Prostate gland (tissue), 2 donors: ENCODE measurements at regions not wholly inside any gene's neighbourhood (a gene's known extent, or its start where the extent isn't known, plus 50 kb on each side); places are given as distances from the start of the nearest gene placed in this dataset.

Experiments used
- DNase-seq: peaks from one replicate; pipeline ENCODE4 v3.0.0-alpha.2; 2019; ENCODE audit warnings: low spot score
- H3K27ac ChIP-seq, 2 donors: fragments of 200-600 bp; sonication (generic); 2 replicates each; pipeline ENCODE4 v1.5.1; 2017 to 2019
- H3K27me3 ChIP-seq: fragments of 200-600 bp; sonication (generic); replicated peaks from 2 replicates; pipeline ENCODE4 v1.5.1; 2019; ENCODE audit not compliant: insufficient read depth
- H3K36me3 ChIP-seq, 2 donors: fragments of 200-600 bp; sonication (generic); 1 replicate in 1 of 2; 2 replicates in 1 of 2; pipeline versions ENCODE4 v1.5.1 to v1.8.1; 2017 to 2019
- H3K4me1 ChIP-seq: fragments of 200-600 bp; sonication (generic); replicated peaks from 2 replicates; pipeline ENCODE4 v1.5.1; 2019
- H3K4me3 ChIP-seq, 2 donors: fragments of 200-600 bp; sonication (generic); 2 replicates each; pipeline ENCODE4 v1.5.1; 2017 to 2019
- H3K9me3 ChIP-seq: fragments of 200-600 bp; sonication (generic); 2 replicates; pipeline ENCODE4 v1.5.1; 2017
- CTCF ChIP-seq, 4 experiments: fragments of 200-600 bp in 2 of 4; fragments of 450-650 bp in 2 of 4; sonication (generic) in 2 of 4; IDR thresholded peaks; 1 replicate in 3 of 4; 2 replicates in 1 of 4; pipeline ENCODE4 v1.5.1; 2016 to 2019; ENCODE audit warnings: antibody characterized with exemption in 4 of 4, mild to moderate bottlenecking in 2 of 4, moderate library complexity in 2 of 4
- POLR2A ChIP-seq: fragments of 450-650 bp; IDR thresholded peaks from one replicate; pipeline ENCODE4 v1.6.1; 2016; ENCODE audit warnings: antibody characterized with exemption, mild to moderate bottlenecking
- POLR2AphosphoS5 ChIP-seq: sonication (generic); formaldehyde crosslinking; IDR thresholded peaks from one replicate; pipeline ENCODE4 v1.6.1; 2017; ENCODE audit warnings: antibody characterized with exemption
- WGBS: methylation state at CpG from one replicate; pipeline ENCODE4 v1.1.5; 2018; 5-methylcytosine and 5-hydroxymethylcytosine counted together
- intact Hi-C: fragments of 100-400 bp; cut with DNase I; formaldehyde crosslinking; loops from one replicate; pipeline ENCODE4 v1.14.2; 2022

- intact Hi-C loops, result no loop called here
- Histone ChIP-seq H3K4me3 (no peak overlapping the region), H3K27me3 (no peaks in the 10 kb centered on the region), H3K36me3 (no peaks in the 10 kb centered on the region), H3K27ac (no peak overlapping the region), H3K4me1 (no peaks in the 10 kb centered on the region), H3K9me3 (no peaks in the 10 kb centered on the region)
- DNase-seq, result no peak
- WGBS, result 80% methylated on average over 2 of the region's 2 CpGs
- no peak for TF ChIP-seq POLR2AphosphoS5
- TF ChIP-seq POLR2A, result no peak
- no peak for TF ChIP-seq CTCF (IDR thresholded peaks at IDR 0.05)
These were observed 259.0 kb downstream of the ADRA2A start for GRCh38 chr10:111335826-111336225.

- intact Hi-C loops, result no loop called here
- no peaks in the 10 kb centered on the region for H3K36me3 ChIP-seq
- no peaks in the 10 kb centered on the region for H3K27me3 ChIP-seq
- no peaks in the 10 kb centered on the region for H3K4me1 ChIP-seq
- 73% methylated on average over 1 of the region's 1 CpG for WGBS
- H3K27ac ChIP-seq, result no peak overlapping the region
- DNase-seq, result no peak
- H3K9me3 ChIP-seq, result no peaks in the 10 kb centered on the region
- no peak overlapping the region for H3K4me3 ChIP-seq
- TF ChIP-seq CTCF (IDR thresholded peaks at IDR 0.05) (no peak), POLR2AphosphoS5 (no peak), POLR2A (no peak)
These were observed 261.2 kb downstream of the ADRA2A start for GRCh38 chr10:111338035-111338434.

GRCh38 chr10:111338805-111339204 lies 262.0 kb downstream of the ADRA2A start:
- WGBS, result 89% methylated on average over 5 of the region's 5 CpGs
- Histone ChIP-seq H3K9me3 (no peaks in the 10 kb centered on the region), H3K36me3 (no peaks in the 10 kb centered on the region), H3K4me3 (no peak overlapping the region), H3K4me1 (no peaks in the 10 kb centered on the region), H3K27me3 (no peaks in the 10 kb centered on the region), H3K27ac (no peak overlapping the region)
- TF ChIP-seq CTCF (IDR thresholded peaks at IDR 0.05), result no peak
- no peak for TF ChIP-seq POLR2AphosphoS5
- TF ChIP-seq POLR2A, result no peak
- DNase-seq, result no peak
- intact Hi-C loops, result no loop called here

- intact Hi-C loops, result no loop called here
- no peaks in the 10 kb centered on the region for H3K27me3 ChIP-seq
- H3K27ac ChIP-seq, result no peak overlapping the region
- DNase-seq, result no peak
- no peaks in the 10 kb centered on the region for H3K36me3 ChIP-seq
- 58% methylated on average over 3 of the region's 3 CpGs for WGBS
- no peaks in the 10 kb centered on the region for H3K9me3 ChIP-seq
- H3K4me1 ChIP-seq, result no peaks in the 10 kb centered on the region
- TF ChIP-seq POLR2AphosphoS5, result no peak
- TF ChIP-seq POLR2A, result no peak
- no peak for TF ChIP-seq CTCF (IDR thresholded peaks at IDR 0.05)
- H3K4me3 ChIP-seq, result no peak overlapping the region
These were observed 268.0 kb downstream of the ADRA2A start for GRCh38 chr10:111344804-111345203.

- no peak overlapping the region for H3K4me3 ChIP-seq
- H3K4me1 ChIP-seq, result no peaks in the 10 kb centered on the region
- no peaks in the 10 kb centered on the region for H3K27me3 ChIP-seq
- no peaks in the 10 kb centered on the region for H3K9me3 ChIP-seq
- peak; percentile 22 for DNase-seq
- TF ChIP-seq POLR2AphosphoS5, result no peak
- TF ChIP-seq POLR2A, result no peak
- no peak for TF ChIP-seq CTCF (IDR thresholded peaks at IDR 0.05)
- intact Hi-C loops, result no loop called here
- H3K27ac ChIP-seq, result no peak overlapping the region
- 56% methylated on average over 6 of the region's 6 CpGs for WGBS
- H3K36me3 ChIP-seq, result no peaks in the 10 kb centered on the region
These were observed 270.7 kb downstream of the ADRA2A start for GRCh38 chr10:111347386-111348013.
